GM20000 (cell line): ENCODE measurements at regions not wholly inside any gene's neighbourhood (a gene's known extent, or its start where the extent isn't known, plus 50 kb on each side); places are given as distances from the start of the nearest gene placed in this dataset.
"Not testable (repeated sequence)": the region's sequence is repeated elsewhere in the genome, so short reads cannot be mapped to it uniquely, and the experiment has no call there.

Experiments used
- DNase-seq: peaks from one replicate; pipeline ENCODE4 v3.0.0; 2012; ENCODE audit warnings: low spot score
- TF ChIP-seq, protein P1 (sequence below): IDR thresholded peaks from 2 replicates; pipeline ENCODE4 v1.5.1; 2012; ENCODE audit warnings: mild to moderate bottlenecking, control low read depth; ENCODE audit errors: extremely low read depth, missing control alignments

DNA sequence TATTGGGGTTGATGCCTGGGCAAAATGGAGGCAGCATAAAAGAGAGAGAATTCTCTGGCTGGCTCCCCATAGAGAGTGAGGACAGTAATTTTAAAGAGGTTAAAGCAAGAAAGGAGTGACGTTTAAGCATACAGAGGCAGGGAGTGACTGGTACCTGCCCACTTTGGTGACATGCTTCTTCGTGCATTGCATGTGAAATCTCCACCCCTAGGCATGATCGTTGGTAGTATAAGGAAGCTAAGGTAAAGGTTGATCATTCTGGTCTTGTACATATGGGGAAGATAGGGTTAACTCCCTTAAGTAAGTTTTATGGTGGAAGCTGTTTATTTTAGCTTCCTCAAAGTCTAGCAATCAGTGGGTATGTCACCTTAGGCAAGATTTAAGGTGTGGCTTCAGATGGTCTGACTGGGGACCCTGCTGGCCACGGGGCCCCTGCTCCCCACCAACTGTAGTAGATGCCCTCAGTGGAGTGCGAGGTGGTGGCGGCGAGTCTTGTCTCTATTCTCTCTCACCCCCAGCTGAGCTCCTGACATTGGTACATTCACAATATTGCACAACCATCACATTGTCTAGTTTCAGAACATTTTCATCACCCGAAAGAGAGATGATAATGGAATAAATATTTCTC lies 797.5 kb upstream of the SPRY2 start:
- DNase-seq, result no peak
- TF ChIP-seq, protein P1, sequence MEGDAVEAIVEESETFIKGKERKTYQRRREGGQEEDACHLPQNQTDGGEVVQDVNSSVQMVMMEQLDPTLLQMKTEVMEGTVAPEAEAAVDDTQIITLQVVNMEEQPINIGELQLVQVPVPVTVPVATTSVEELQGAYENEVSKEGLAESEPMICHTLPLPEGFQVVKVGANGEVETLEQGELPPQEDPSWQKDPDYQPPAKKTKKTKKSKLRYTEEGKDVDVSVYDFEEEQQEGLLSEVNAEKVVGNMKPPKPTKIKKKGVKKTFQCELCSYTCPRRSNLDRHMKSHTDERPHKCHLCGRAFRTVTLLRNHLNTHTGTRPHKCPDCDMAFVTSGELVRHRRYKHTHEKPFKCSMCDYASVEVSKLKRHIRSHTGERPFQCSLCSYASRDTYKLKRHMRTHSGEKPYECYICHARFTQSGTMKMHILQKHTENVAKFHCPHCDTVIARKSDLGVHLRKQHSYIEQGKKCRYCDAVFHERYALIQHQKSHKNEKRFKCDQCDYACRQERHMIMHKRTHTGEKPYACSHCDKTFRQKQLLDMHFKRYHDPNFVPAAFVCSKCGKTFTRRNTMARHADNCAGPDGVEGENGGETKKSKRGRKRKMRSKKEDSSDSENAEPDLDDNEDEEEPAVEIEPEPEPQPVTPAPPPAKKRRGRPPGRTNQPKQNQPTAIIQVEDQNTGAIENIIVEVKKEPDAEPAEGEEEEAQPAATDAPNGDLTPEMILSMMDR, result no peak

DNA sequence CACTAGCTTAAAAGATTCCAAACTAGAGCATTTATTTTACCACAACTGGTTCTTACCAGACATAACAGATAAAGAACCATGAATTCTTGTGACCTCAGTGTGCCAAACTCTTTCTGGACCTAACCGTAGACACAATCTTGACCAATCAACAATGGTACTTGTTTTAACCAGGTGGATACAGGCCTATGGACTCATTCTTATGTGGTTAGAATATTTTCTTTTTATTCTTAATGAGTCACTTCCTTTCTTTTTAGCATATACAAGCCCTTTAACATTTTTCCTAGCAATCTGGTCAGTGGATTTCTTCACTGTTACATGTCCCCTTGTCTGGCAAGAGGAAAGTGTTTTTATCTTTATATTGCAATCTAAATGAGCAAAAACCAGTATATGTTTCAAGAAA lies 792.1 kb upstream of the SPRY2 start:
- TF ChIP-seq, protein P1, result no peak

DNA sequence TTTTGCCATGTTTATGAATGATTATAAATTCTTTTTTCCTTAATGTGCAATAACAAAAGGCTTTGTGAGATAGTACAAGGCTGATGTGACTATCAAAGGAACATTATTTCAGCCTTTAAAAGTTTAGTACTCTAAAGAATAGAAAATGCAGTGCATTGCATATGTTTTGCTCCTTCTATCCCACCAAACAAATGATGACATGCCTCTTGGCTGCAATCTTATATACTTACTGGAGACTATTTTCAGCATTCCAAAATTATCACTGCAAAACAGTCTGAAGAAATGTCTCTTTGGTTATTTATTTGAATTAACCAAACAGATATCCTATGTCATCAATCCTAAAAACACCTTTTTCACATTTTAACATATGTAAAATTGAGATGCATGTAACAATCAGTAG lies 776.5 kb upstream of the SPRY2 start:
- TF ChIP-seq, protein P1, result no peak
- no peak for DNase-seq

More for the DNA sequence above, 792.1 kb upstream of the SPRY2 start:
- no peak for DNase-seq

DNA sequence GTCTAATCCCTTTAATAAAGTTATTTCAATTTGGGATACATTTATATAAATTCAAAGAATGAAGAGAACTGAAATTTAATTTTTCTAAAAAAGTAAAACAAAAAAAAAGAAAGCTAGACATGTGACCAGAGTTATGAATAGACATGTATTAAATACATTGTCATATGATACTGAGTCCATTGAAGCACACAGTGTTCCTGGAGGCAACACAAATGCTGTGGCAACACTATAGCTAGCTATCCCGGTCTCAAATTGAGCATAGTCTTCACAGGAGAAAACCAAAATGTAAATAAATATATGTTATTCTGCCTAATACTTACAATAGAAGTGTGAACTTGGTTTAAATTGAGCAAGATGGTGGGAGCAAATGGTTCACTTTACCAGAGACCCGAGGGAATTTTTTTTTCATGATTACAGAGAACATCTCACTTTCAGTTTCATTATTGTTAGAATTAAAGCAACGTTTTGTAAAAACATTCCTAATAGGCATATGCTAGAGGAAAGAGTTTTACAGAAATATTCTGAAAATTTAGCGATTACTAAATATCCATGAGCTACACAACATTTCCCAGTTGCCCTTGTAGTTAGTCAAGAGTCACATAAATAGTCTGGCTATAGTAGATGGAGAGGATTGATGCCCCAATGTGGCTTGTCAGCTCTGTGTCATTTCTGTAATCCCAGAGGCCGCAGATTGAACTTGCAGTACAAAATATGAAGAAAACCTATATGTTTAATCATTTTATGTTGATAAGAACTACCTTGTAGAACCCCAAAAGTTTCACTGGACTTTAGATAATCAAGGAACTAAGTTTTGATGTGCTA lies 775.7 kb upstream of the SPRY2 start:
- DNase-seq, result no peak

DNA sequence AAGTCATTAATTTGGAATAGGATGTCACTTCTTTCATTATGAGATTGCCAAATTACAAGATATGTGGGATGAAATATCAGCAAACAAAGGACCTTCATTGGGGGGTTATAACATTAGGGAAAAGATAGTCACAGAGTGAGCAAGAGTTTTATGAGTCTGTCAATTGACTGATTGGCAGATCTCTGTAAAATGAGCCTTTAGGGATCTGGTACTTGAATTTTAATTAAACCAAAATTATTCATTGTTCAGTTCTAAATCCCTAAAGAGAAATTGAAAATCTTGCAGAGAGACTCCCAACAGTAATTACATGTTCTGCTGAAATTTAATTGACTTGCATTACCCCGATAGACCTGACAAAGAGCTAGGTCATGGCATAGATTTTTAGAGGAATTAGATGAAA lies 768.1 kb upstream of the SPRY2 start:
- DNase-seq, result no peak
- TF ChIP-seq, protein P1, result no peak

More for the DNA sequence above, 775.7 kb upstream of the SPRY2 start:
- TF ChIP-seq, protein P1, result no peak

DNA sequence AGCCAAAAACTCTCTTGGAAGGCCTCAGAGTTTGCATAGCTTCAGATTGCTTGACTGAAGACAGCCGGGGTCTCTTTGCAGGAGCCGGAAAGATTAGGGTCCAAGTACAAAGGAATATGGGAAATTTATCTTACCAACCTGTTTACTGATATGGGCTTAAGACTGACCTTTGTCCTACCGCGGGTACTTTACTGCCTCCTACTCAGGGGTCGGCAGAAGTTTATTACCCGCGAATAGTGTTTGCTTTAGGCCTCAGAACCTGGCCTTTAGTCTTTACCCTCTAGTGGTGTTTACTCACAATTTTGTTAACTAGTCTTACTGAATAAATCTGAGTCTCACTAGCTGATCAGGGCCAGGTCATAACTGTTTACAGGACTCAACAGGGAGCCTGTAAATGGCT lies 765.4 kb upstream of the SPRY2 start:
- TF ChIP-seq, protein P1, result no peak
- no peak for DNase-seq

DNA sequence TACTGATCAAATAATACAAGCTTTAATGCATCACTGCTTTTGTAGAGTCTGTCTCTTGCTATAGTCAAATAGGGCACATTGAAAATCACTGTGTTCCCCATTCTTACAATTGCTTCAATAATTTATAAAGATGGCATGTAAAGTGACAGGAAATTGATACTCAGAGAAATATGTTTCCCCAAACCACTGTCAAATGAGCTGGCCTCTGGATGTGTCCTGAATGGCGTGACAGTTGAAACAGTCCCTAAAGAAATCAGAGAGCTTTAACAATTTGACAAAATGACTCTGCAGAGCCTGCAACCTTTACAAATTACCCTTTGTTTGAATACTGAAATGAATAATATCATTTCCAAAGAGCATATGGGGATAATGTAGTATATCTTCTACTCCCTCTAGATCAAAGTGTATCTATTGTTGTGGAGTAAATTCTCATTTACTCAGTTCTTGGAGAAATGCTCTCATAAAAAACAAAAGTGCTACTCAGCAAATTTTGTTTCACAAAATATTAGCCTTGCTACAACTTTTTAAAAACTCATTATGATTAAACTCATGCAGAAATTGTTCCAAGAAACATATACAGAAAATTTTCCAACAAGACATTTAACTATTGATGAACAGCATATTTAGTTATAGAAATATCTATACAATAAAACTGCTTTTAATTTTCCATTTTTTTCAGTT lies 763.2 kb upstream of the SPRY2 start:
- no peak for DNase-seq
- TF ChIP-seq, protein P1, result no peak

DNA sequence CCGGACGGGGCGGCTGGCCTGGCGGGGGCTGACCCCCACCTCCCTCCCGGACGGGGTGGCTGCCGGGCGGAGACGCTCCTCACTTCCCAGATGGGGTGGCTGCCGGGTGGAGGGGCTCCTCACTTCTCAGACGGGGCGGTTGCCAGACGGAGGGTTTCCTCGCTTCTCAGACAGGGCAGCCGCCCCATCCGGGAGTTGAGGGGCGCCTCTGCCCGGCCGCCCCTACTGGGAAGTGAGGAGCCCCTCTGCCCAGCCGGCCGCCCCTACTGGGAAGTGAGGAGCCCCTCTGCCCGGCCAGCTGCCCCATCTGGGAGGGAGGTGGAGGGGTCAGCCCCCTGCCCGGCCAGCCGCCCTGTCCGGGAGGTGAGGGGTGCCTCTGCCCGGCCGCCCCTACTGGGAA lies 761.1 kb upstream of the SPRY2 start:
- not testable (repeated sequence) for DNase-seq
